ENCODE measurements at regions not wholly inside any gene's neighbourhood (a gene's known extent, or its start where the extent isn't known, plus 50 kb on each side); places are given as distances from the start of the nearest gene placed in this dataset.

DNA sequence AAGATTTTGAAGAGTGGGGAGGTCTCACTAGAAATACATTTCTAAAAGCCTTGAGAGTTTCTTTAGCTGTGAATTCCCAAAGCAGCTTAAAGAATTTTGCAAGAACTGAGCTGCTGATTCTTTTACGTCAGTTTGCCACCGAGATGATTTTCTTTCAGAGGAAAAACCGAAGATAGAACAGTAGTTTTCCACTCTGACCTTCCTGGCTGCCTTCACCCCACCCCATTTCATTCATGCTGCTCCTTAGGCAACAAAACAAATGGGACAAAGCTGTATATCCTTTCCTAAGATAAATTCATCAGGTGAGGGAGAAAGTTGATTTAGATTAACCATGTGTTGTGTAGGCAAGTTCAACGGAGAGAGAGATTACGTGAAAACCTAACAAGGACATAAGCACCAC lies 947.0 kb downstream of the GALC start:
- H3K9me3 ChIP-seq (ENCODE audit: low read depth), result no peaks in the 10 kb centered on the region
- no peaks in the 10 kb centered on the region for H3K27me3 ChIP-seq
- H4K20me1 ChIP-seq (ENCODE audit: low read depth), result no peaks in the 10 kb centered on the region
- Mint-ChIP-seq H3K4me3 (no peak overlapping the region), H3K27ac (no peak overlapping the region), H3K4me1 (peaks cover 15% of the 10 kb centered on the region), H3K9me3 (peaks cover 2% of the 10 kb centered on the region), H3K36me3 (no peaks in the 10 kb centered on the region), H3K27me3 (ENCODE audit: insufficient read depth, low read depth) (peaks cover 2% of the 10 kb centered on the region)
- H2AFZ ChIP-seq (replicated peaks), result no peak overlapping the region
- no peaks in the 10 kb centered on the region for H3K4me1 ChIP-seq
- H3K27ac ChIP-seq, result no peak overlapping the region
- TF ChIP-seq EZH2 (IDR thresholded peaks at IDR 0.05) (no peak), CTCF (IDR thresholded peaks at IDR 0.05) (no peak), EZH2phosphoT487 (IDR thresholded peaks at IDR 0.05) (no peak)
- H3K36me3 ChIP-seq, result no peaks in the 10 kb centered on the region
- H3K4me3 ChIP-seq, result no peak overlapping the region
- no peak for DNase-seq (ENCODE audit: low spot score)
- no peak overlapping the region for H3K4me2 ChIP-seq
- H3K9ac ChIP-seq, result no peak overlapping the region
- no peaks in the 10 kb centered on the region for H3F3A ChIP-seq (ENCODE audit: low read depth)
- H3K79me2 ChIP-seq (ENCODE audit: low read depth), result no peaks in the 10 kb centered on the region

- DNase-seq (ENCODE audit: low spot score), result no peak
- no peaks in the 10 kb centered on the region for H3K36me3 Mint-ChIP-seq
- H3K27me3 Mint-ChIP-seq (ENCODE audit: insufficient read depth, low read depth), result peaks cover 2% of the 10 kb centered on the region
- Histone ChIP-seq H3K9ac (no peak overlapping the region), H3F3A (ENCODE audit: low read depth) (no peaks in the 10 kb centered on the region), H3K4me1 (no peaks in the 10 kb centered on the region), H3K9me3 (ENCODE audit: low read depth) (no peaks in the 10 kb centered on the region), H4K20me1 (ENCODE audit: low read depth) (no peaks in the 10 kb centered on the region), H3K4me2 (no peak overlapping the region), H2AFZ (replicated peaks) (no peak overlapping the region), H3K27ac (no peak overlapping the region), H3K79me2 (ENCODE audit: low read depth) (no peaks in the 10 kb centered on the region), H3K36me3 (no peaks in the 10 kb centered on the region), H3K4me3 (no peak overlapping the region), H3K27me3 (no peaks in the 10 kb centered on the region)
- peaks cover 2% of the 10 kb centered on the region for H3K9me3 Mint-ChIP-seq
- H3K4me1 Mint-ChIP-seq, result peaks cover 9% of the 10 kb centered on the region
- H3K4me3 Mint-ChIP-seq, result no peak overlapping the region
- TF ChIP-seq CTCF (IDR thresholded peaks at IDR 0.05), result no peak
- TF ChIP-seq EZH2 (IDR thresholded peaks at IDR 0.05), result no peak
- no peak for TF ChIP-seq EZH2phosphoT487 (IDR thresholded peaks at IDR 0.05)
- H3K27ac Mint-ChIP-seq, result no peak overlapping the region
Observed at GRCh38 chr14:87045246-87045645, 947.7 kb downstream of the GALC start.

GRCh38 chr14:87044807-87045206 lies 948.2 kb downstream of the GALC start:
- peaks cover 2% of the 10 kb centered on the region for H3K9me3 Mint-ChIP-seq
- Histone ChIP-seq H3K27me3 (no peaks in the 10 kb centered on the region), H3K4me2 (no peak overlapping the region), H3K27ac (no peak overlapping the region), H3K4me3 (no peak overlapping the region), H3K9me3 (ENCODE audit: low read depth) (no peaks in the 10 kb centered on the region), H3K36me3 (no peaks in the 10 kb centered on the region), H3K79me2 (ENCODE audit: low read depth) (no peaks in the 10 kb centered on the region), H3F3A (ENCODE audit: low read depth) (no peaks in the 10 kb centered on the region), H2AFZ (replicated peaks) (no peak overlapping the region), H4K20me1 (ENCODE audit: low read depth) (no peaks in the 10 kb centered on the region), H3K9ac (no peak overlapping the region), H3K4me1 (no peaks in the 10 kb centered on the region)
- no peaks in the 10 kb centered on the region for H3K36me3 Mint-ChIP-seq
- TF ChIP-seq EZH2phosphoT487 (IDR thresholded peaks at IDR 0.05), result no peak
- no peak for TF ChIP-seq EZH2 (IDR thresholded peaks at IDR 0.05)
- no peak for TF ChIP-seq CTCF (IDR thresholded peaks at IDR 0.05)
- no peak overlapping the region for H3K4me3 Mint-ChIP-seq
- H3K27ac Mint-ChIP-seq, result no peak overlapping the region
- no peak for DNase-seq (ENCODE audit: low spot score)
- H3K27me3 Mint-ChIP-seq (ENCODE audit: insufficient read depth, low read depth), result peaks cover 2% of the 10 kb centered on the region
- H3K4me1 Mint-ChIP-seq, result peaks cover 7% of the 10 kb centered on the region

Measured in neural progenitor cell (in vitro differentiated cells).